Neural crest cell (in vitro differentiated cells): ENCODE measurements at regions not wholly inside any gene's neighbourhood (a gene's known extent, or its start where the extent isn't known, plus 50 kb on each side); places are given as distances from the start of the nearest gene placed in this dataset.

ENCODE experiments used
- DNase-seq: peaks from one replicate; pipeline ENCODE4 v3.0.0; 2021; ENCODE audit warnings: low read depth, mixed read lengths, low spot score
- H3K27ac Mint-ChIP-seq: one replicate; pipeline ENCODE4 v1.8.0; 2021; ENCODE audit warnings: mild to moderate bottlenecking, mixed read lengths; ENCODE audit not compliant: unreplicated experiment
- H3K27me3 Mint-ChIP-seq: 2 replicates; pipeline ENCODE4 v1.8.0; 2021; ENCODE audit warnings: low read depth, mild to moderate bottlenecking, mixed read lengths
- H3K36me3 Mint-ChIP-seq: 2 replicates; pipeline ENCODE4 v1.8.0; 2021; ENCODE audit warnings: low read depth, mild to moderate bottlenecking, mixed read lengths
- H3K4me1 Mint-ChIP-seq: 2 replicates; pipeline ENCODE4 v1.8.0; 2021; ENCODE audit warnings: mixed read lengths
- H3K4me3 Mint-ChIP-seq: one replicate; pipeline ENCODE4 v1.8.0; 2021; ENCODE audit warnings: mild to moderate bottlenecking, mixed read lengths
- H3K9me3 Mint-ChIP-seq: 2 replicates; pipeline ENCODE4 v1.8.0; 2021; ENCODE audit warnings: mixed read lengths
- CTCF ChIP-seq: fragments of 200-600 bp; sonication (generic); conservative IDR thresholded peaks from 2 replicates; pipeline ENCODE4 v1.5.0; 2021; ENCODE audit warnings: antibody characterized with exemption, mild to moderate bottlenecking

GRCh38 chr5:15260356-15261268 lies 239.4 kb upstream of the FBXL7 start:
- Mint-ChIP-seq H3K27me3 (no peaks in the 10 kb centered on the region), H3K27ac (no peak overlapping the region), H3K4me3 (no peak overlapping the region), H3K4me1 (peaks cover 14% of the 10 kb centered on the region), H3K36me3 (no peaks in the 10 kb centered on the region), H3K9me3 (peaks cover 2% of the 10 kb centered on the region)
- no peak for TF ChIP-seq CTCF
- no peak for DNase-seq

GRCh38 chr5:15256485-15256884 lies 243.5 kb upstream of the FBXL7 start:
- DNase-seq = no peak
- no peak overlapping the region for H3K4me3 Mint-ChIP-seq
- H3K27me3 Mint-ChIP-seq = no peaks in the 10 kb centered on the region
- H3K9me3 Mint-ChIP-seq = no peaks in the 10 kb centered on the region
- H3K27ac Mint-ChIP-seq = no peak overlapping the region
- H3K4me1 Mint-ChIP-seq = peaks cover 14% of the 10 kb centered on the region
- TF ChIP-seq CTCF = no peak
- no peaks in the 10 kb centered on the region for H3K36me3 Mint-ChIP-seq

- H3K27me3 Mint-ChIP-seq = no peaks in the 10 kb centered on the region
- no peaks in the 10 kb centered on the region for H3K36me3 Mint-ChIP-seq
- H3K4me3 Mint-ChIP-seq = no peak overlapping the region
Measured at GRCh38 chr5:15255576-15255975, 244.4 kb upstream of the FBXL7 start.

GRCh38 chr5:15254607-15255006 lies 245.4 kb upstream of the FBXL7 start:
- Mint-ChIP-seq H3K27ac (no peak overlapping the region), H3K4me1 (no peaks in the 10 kb centered on the region), H3K4me3 (no peak overlapping the region), H3K36me3 (no peaks in the 10 kb centered on the region), H3K9me3 (no peaks in the 10 kb centered on the region), H3K27me3 (no peaks in the 10 kb centered on the region)
- no peak for DNase-seq
- no peak for TF ChIP-seq CTCF

More at GRCh38 chr5:15255576-15255975, 244.4 kb upstream of the FBXL7 start:
- peaks cover 7% of the 10 kb centered on the region for H3K4me1 Mint-ChIP-seq
- TF ChIP-seq CTCF = no peak
- DNase-seq = no peak
- H3K9me3 Mint-ChIP-seq = no peaks in the 10 kb centered on the region
- H3K27ac Mint-ChIP-seq = no peak overlapping the region

- Mint-ChIP-seq H3K36me3 (no peaks in the 10 kb centered on the region), H3K4me1 (no peaks in the 10 kb centered on the region), H3K4me3 (no peak overlapping the region), H3K9me3 (peaks cover 2% of the 10 kb centered on the region), H3K27ac (no peak overlapping the region), H3K27me3 (no peaks in the 10 kb centered on the region)
- no peak for TF ChIP-seq CTCF
- DNase-seq = no peak
Measured at GRCh38 chr5:15252331-15252730, 247.6 kb upstream of the FBXL7 start.
